Mucosa of stomach (tissue), 1 donor: ENCODE measurements at regions not wholly inside any gene's neighbourhood (a gene's known extent, or its start where the extent isn't known, plus 50 kb on each side); places are given as distances from the start of the nearest gene placed in this dataset.

Experiments
- H3K27me3 ChIP-seq: one replicate; pipeline ENCODE4 v1.7.0; 2013; ENCODE audit warnings: mild to moderate bottlenecking, low read length; ENCODE audit not compliant: control insufficient read depth, insufficient read depth
- H3K36me3 ChIP-seq: one replicate; pipeline ENCODE4 v1.7.0; 2013; ENCODE audit warnings: low read length; ENCODE audit not compliant: control insufficient read depth, insufficient read depth
- H3K4me1 ChIP-seq: one replicate; pipeline ENCODE4 v1.7.0; 2013; ENCODE audit warnings: mild to moderate bottlenecking, low read length; ENCODE audit not compliant: control insufficient read depth, insufficient read depth
- H3K4me3 ChIP-seq: one replicate; pipeline ENCODE4 v1.7.0; 2013; ENCODE audit warnings: low read length
- H3K9ac ChIP-seq: one replicate; pipeline ENCODE4 v1.7.0; 2013; ENCODE audit warnings: mild to moderate bottlenecking, low read length, moderate library complexity
- H3K9me3 ChIP-seq: one replicate; pipeline ENCODE4 v1.7.0; 2013; ENCODE audit warnings: mild to moderate bottlenecking, low read length, moderate library complexity; ENCODE audit not compliant: control insufficient read depth
- donor health status: Pancreatic carcinoma.

DNA sequence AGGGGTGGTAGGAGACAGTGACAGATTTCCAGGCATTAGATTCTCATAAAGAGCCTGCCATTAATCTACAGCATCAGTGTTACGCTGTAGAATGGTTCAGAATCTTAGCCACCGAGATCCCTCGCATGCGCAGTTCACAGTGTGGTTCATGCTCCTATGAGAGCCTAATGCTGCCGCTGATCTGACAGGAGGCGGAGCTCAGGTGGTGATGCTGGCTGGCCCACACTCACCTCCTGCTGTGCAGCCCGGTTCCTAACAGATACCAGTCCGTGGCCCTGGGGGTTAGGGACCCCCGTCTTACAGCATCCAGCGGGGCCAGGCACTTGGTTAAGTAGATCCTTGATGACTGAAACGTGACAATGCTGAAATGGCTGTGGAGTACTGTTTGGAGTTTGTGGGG lies 163.6 kb upstream of the C1orf21 start:
- Histone ChIP-seq H3K4me3 (no peak overlapping the region), H3K4me1 (no peaks in the 10 kb centered on the region)

GRCh38 chr1:184225283-184226099 lies 161.3 kb upstream of the C1orf21 start:
- no peak overlapping the region for H3K9ac ChIP-seq
- no peaks in the 10 kb centered on the region for H3K4me1 ChIP-seq
- no peaks in the 10 kb centered on the region for H3K9me3 ChIP-seq
- no peak overlapping the region for H3K4me3 ChIP-seq
- H3K36me3 ChIP-seq: no peaks in the 10 kb centered on the region
- H3K27me3 ChIP-seq: no peaks in the 10 kb centered on the region

More for the DNA sequence above, 163.6 kb upstream of the C1orf21 start:
- Histone ChIP-seq H3K9ac (no peak overlapping the region), H3K27me3 (no peaks in the 10 kb centered on the region), H3K36me3 (no peaks in the 10 kb centered on the region), H3K9me3 (no peaks in the 10 kb centered on the region)

GRCh38 chr1:184226100-184226487 lies 160.7 kb upstream of the C1orf21 start:
- H3K27me3 ChIP-seq: no peaks in the 10 kb centered on the region
- H3K4me3 ChIP-seq: no peak overlapping the region
- H3K9me3 ChIP-seq: no peaks in the 10 kb centered on the region
- no peaks in the 10 kb centered on the region for H3K4me1 ChIP-seq
- H3K36me3 ChIP-seq: no peaks in the 10 kb centered on the region
- H3K9ac ChIP-seq: no peak overlapping the region

DNA sequence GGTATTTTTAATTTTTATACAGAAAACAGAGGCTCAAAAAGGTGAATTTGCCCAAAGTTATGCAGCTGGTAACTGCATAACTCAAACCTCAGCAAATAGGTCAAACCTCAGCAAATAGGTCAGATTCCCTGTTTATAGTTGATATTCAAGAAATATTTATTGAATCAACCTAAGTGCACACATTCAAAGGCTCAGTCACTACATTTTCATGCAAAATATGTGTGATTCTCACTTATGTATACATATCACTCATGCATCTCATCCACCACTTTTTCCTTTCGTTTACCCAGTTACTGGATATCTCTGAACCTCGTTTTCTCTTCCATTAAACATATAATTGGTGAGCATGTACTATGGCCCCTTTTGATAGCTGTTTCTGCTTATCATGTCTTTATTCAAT lies 158.3 kb upstream of the C1orf21 start:
- Histone ChIP-seq H3K4me3 (no peak overlapping the region), H3K9me3 (no peaks in the 10 kb centered on the region), H3K9ac (no peak overlapping the region), H3K27me3 (no peaks in the 10 kb centered on the region), H3K4me1 (no peaks in the 10 kb centered on the region), H3K36me3 (no peaks in the 10 kb centered on the region)

DNA sequence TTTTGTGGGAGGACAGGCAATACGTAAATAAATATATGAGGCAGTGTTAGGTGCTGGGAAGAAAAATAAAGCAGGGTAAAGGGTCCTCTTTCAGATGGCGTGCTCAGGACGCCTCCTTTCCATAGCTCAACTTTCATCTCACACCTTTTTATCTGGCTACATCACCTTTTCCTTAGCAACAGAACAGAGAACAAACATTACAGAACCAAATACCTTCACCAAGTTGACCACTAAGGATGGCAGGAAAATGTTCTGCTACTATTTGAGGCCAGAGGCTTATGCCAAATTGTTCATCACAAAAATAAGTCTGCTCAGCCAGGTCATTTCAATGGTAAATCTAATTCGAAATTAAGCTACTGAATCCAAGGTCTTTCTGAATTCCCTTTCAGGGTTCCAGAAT lies 149.2 kb upstream of the C1orf21 start:
- Histone ChIP-seq H3K4me1 (peaks cover 5% of the 10 kb centered on the region), H3K4me3 (no peak overlapping the region), H3K36me3 (no peaks in the 10 kb centered on the region), H3K27me3 (no peaks in the 10 kb centered on the region), H3K9me3 (no peaks in the 10 kb centered on the region), H3K9ac (no peak overlapping the region)

- no peak overlapping the region for H3K4me3 ChIP-seq
- peaks cover 9% of the 10 kb centered on the region for H3K4me1 ChIP-seq
- no peaks in the 10 kb centered on the region for H3K36me3 ChIP-seq
- H3K9me3 ChIP-seq: no peaks in the 10 kb centered on the region
- no peaks in the 10 kb centered on the region for H3K27me3 ChIP-seq
- H3K9ac ChIP-seq: no peak overlapping the region
Observed at GRCh38 chr1:184241446-184241845, 145.4 kb upstream of the C1orf21 start.

GRCh38 chr1:184242507-184242943 lies 144.3 kb upstream of the C1orf21 start:
- no peaks in the 10 kb centered on the region for H3K36me3 ChIP-seq
- no peak overlapping the region for H3K9ac ChIP-seq
- peaks cover 9% of the 10 kb centered on the region for H3K4me1 ChIP-seq
- no peaks in the 10 kb centered on the region for H3K27me3 ChIP-seq
- H3K4me3 ChIP-seq: no peak overlapping the region
- no peaks in the 10 kb centered on the region for H3K9me3 ChIP-seq

DNA sequence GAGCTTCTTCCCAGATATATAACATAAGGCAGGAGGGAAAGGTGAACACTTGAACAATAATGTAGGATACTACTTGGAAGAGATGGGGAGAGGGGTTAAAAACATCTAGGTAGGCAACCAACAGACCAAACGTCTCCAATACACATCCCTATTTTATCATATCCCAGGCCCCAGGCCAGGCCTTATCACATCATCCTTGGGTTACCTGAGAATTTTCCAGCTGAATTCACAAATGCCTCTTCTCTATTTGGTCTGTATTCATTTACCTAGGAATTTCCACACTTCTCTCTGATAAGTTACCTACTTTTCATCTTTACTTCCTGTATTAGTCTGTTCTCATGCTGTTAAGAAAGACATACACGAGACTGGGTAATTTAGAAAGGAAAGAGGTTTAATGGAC lies 141.9 kb upstream of the C1orf21 start:
- no peaks in the 10 kb centered on the region for H3K9me3 ChIP-seq
- peaks cover 9% of the 10 kb centered on the region for H3K4me1 ChIP-seq
- H3K9ac ChIP-seq: no peak overlapping the region
- H3K36me3 ChIP-seq: no peaks in the 10 kb centered on the region
- H3K27me3 ChIP-seq: no peaks in the 10 kb centered on the region
- H3K4me3 ChIP-seq: no peak overlapping the region

- Histone ChIP-seq H3K4me3 (no peak overlapping the region), H3K4me1 (peaks cover 3% of the 10 kb centered on the region)
Observed at GRCh38 chr1:184247671-184248070, 139.2 kb upstream of the C1orf21 start.

GRCh38 chr1:184253921-184254320 lies 132.9 kb upstream of the C1orf21 start:
- H3K4me3 ChIP-seq: no peak overlapping the region
- no peaks in the 10 kb centered on the region for H3K4me1 ChIP-seq
- no peaks in the 10 kb centered on the region for H3K9me3 ChIP-seq
- no peaks in the 10 kb centered on the region for H3K36me3 ChIP-seq
- no peak overlapping the region for H3K9ac ChIP-seq
- no peaks in the 10 kb centered on the region for H3K27me3 ChIP-seq

More at GRCh38 chr1:184247671-184248070, 139.2 kb upstream of the C1orf21 start:
- Histone ChIP-seq H3K27me3 (no peaks in the 10 kb centered on the region), H3K9me3 (no peaks in the 10 kb centered on the region), H3K36me3 (no peaks in the 10 kb centered on the region), H3K9ac (no peak overlapping the region)

DNA sequence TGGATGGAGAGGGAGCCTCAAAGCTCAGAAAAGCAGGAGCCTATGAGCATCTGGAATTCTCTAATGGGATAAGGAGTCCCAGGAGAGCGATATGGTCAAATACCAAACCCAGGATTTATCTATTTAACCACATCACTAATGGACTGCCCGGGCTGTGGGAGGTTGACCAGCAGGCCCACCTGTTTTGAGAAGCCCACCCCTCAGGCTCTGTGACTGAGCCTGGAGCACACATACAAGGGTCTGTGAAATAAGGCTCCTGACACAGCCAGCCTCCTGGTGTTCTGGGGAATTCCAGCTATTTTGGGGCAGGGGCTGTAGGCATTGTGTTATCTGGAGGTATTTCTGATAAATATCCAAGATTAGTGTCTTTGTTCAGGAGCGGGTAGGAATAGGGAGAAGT lies 132.0 kb upstream of the C1orf21 start:
- H3K36me3 ChIP-seq: no peaks in the 10 kb centered on the region
- no peak overlapping the region for H3K9ac ChIP-seq
- no peaks in the 10 kb centered on the region for H3K4me1 ChIP-seq
- H3K9me3 ChIP-seq: no peaks in the 10 kb centered on the region
- H3K4me3 ChIP-seq: no peak overlapping the region
- no peaks in the 10 kb centered on the region for H3K27me3 ChIP-seq

GRCh38 chr1:184255560-184255959 lies 131.3 kb upstream of the C1orf21 start:
- H3K4me3 ChIP-seq: no peak overlapping the region
- H3K27me3 ChIP-seq: no peaks in the 10 kb centered on the region
- H3K9me3 ChIP-seq: no peaks in the 10 kb centered on the region
- H3K36me3 ChIP-seq: no peaks in the 10 kb centered on the region
- H3K4me1 ChIP-seq: no peaks in the 10 kb centered on the region
- no peak overlapping the region for H3K9ac ChIP-seq
